Tibial artery (tissue), 4 donors: ENCODE measurements at regions not wholly inside any gene's neighbourhood (a gene's known extent, or its start where the extent isn't known, plus 50 kb on each side); places are given as distances from the start of the nearest gene placed in this dataset.
"Not testable (repeated sequence)": the region's sequence is repeated elsewhere in the genome, so short reads cannot be mapped to it uniquely, and the experiment has no call there.

Experiments used
- DNase-seq, 2 donors: peaks; one replicate each; pipeline ENCODE4 v3.0.0-alpha.2; 2019
- H3K27ac ChIP-seq, 2 donors: fragments of 200-600 bp; sonication (generic) in 1 of 2; 1 replicate in 1 of 2; 2 replicates in 1 of 2; pipeline ENCODE4 v1.5.1; 2018 to 2019; ENCODE audit warnings: mild to moderate bottlenecking in 1 of 2
- H3K27me3 ChIP-seq, 2 donors: fragments of 200-600 bp; sonication (generic) in 1 of 2; one replicate each; pipeline versions ENCODE4 v1.5.1 to v1.6.0; 2016 to 2019
- H3K36me3 ChIP-seq, 3 donors: fragments of 200-600 bp; sonication (generic) in 2 of 3; one replicate each; pipeline ENCODE4 v1.5.1; 2016 to 2019; ENCODE audit warnings: mild to moderate bottlenecking in 2 of 3
- H3K4me1 ChIP-seq, 4 donors: fragments of 200-600 bp; sonication (generic) in 2 of 4; 1 replicate in 3 of 4; 2 replicates in 1 of 4; pipeline ENCODE4 v1.5.1; 2016 to 2019
- H3K4me3 ChIP-seq, 2 donors: fragments of 200-600 bp; sonication (generic) in 1 of 2; 1 replicate in 1 of 2; 2 replicates in 1 of 2; pipeline ENCODE4 v1.5.1; 2018 to 2019; ENCODE audit warnings: mild to moderate bottlenecking in 2 of 2
- H3K9me3 ChIP-seq, 3 donors: fragments of 200-600 bp; sonication (generic) in 1 of 3; one replicate each; pipeline ENCODE4 v1.5.1; 2016 to 2019
- intact Hi-C: fragments of 100-400 bp; cut with DNase I; formaldehyde crosslinking; loops from one replicate; pipeline ENCODE4 v1.15.0; 2023; ENCODE audit warnings: low total_unique reads
- TF ChIP-seq, protein P1 (sequence below), 2 experiments: fragments of 200-600 bp in 1 of 2; fragments of 450-650 bp in 1 of 2; IDR thresholded peaks; one replicate each; pipeline ENCODE4 v1.5.1; 2017 to 2019; ENCODE audit warnings: antibody characterized with exemption in 2 of 2, mild to moderate bottlenecking in 1 of 2, moderate library complexity in 1 of 2

DNA sequence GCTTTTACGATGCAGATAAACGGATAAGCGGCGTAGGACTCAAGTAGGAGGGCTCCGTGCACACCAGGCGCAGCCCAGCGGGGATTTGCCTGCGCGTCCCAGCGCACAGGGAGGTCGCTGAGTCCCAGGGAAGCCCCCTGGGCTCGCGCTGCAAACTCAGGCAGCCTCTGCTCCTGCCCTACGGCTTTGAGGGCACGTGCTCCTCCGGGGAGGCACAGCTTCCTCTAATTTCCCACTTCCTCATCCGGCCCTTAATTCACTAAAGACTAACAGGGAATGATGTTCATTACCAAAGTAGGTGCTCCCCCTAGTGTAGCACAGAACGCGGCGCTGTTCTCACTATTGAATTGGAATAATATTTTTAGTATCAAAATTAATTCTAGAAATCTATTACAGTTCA lies 825.4 kb downstream of the KCNJ18 start:
- DNase-seq, result no peak
- Histone ChIP-seq H3K4me3 (no peak overlapping the region), H3K4me1 (no peaks in the 10 kb centered on the region), H3K27me3 (no peaks in the 10 kb centered on the region), H3K36me3 (no peaks in the 10 kb centered on the region), H3K9me3 (peaks cover 0 to 3% (median 0%) of the 10 kb centered on the region in 3 donors), H3K27ac (no peak overlapping the region)
- intact Hi-C loops, result no loop called here
- TF ChIP-seq, protein P1, sequence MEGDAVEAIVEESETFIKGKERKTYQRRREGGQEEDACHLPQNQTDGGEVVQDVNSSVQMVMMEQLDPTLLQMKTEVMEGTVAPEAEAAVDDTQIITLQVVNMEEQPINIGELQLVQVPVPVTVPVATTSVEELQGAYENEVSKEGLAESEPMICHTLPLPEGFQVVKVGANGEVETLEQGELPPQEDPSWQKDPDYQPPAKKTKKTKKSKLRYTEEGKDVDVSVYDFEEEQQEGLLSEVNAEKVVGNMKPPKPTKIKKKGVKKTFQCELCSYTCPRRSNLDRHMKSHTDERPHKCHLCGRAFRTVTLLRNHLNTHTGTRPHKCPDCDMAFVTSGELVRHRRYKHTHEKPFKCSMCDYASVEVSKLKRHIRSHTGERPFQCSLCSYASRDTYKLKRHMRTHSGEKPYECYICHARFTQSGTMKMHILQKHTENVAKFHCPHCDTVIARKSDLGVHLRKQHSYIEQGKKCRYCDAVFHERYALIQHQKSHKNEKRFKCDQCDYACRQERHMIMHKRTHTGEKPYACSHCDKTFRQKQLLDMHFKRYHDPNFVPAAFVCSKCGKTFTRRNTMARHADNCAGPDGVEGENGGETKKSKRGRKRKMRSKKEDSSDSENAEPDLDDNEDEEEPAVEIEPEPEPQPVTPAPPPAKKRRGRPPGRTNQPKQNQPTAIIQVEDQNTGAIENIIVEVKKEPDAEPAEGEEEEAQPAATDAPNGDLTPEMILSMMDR (IDR thresholded peaks at IDR 0.05), result no peak

DNA sequence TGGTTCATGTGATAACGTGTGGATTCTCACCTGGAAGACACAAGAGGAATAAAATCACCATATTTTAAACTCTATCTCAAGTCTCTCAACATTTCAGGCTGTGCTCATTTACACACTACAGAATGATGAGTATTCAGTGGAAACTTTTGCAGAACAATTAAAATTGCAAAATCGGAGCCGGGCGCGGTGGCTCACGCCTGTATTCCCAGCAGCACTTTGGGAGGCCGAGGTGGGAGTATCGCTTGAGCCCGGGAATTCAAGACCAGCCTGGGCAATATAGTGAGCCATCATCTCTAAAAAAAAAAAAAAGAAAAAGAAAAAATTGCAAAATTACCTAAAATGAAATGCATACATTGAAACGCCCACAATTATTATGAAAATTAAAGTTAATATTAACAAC lies 825.9 kb downstream of the KCNJ18 start:
- TF ChIP-seq, protein P1 (IDR thresholded peaks at IDR 0.05), result no peak
- H3K27me3 ChIP-seq, result no peaks in the 10 kb centered on the region
- intact Hi-C loops, result no loop called here
- no peak overlapping the region for H3K27ac ChIP-seq
- peaks cover 0 to 3% (median 0%) of the 10 kb centered on the region in 3 donors for H3K9me3 ChIP-seq
- H3K4me1 ChIP-seq, result no peaks in the 10 kb centered on the region
- H3K4me3 ChIP-seq, result no peak overlapping the region
- no peaks in the 10 kb centered on the region for H3K36me3 ChIP-seq
- no peak for DNase-seq

DNA sequence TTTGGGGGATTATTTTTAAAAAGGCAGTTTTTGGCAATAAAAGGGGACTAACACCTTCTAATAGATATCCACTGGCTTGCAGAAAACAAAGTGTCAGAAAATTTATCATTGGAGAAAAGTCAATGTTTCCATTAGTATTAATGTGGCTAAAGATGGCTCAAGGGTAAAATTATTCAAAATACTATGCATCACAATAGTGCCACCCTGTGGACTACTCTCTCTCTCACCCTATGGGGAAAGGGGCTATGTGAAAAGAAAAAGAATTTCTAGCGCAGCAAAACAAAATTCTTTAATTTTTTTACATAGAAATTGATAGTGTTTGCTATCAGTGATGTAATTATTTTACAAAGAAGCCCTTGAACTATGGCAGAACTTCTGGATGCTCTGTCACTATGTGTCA lies 856.5 kb downstream of the KCNJ18 start:
- H3K9me3 ChIP-seq, H3K27ac ChIP-seq, H3K36me3 ChIP-seq, intact Hi-C loops, DNase-seq, H3K4me3 ChIP-seq, H3K27me3 ChIP-seq, H3K4me1 ChIP-seq: not testable (repeated sequence)

DNA sequence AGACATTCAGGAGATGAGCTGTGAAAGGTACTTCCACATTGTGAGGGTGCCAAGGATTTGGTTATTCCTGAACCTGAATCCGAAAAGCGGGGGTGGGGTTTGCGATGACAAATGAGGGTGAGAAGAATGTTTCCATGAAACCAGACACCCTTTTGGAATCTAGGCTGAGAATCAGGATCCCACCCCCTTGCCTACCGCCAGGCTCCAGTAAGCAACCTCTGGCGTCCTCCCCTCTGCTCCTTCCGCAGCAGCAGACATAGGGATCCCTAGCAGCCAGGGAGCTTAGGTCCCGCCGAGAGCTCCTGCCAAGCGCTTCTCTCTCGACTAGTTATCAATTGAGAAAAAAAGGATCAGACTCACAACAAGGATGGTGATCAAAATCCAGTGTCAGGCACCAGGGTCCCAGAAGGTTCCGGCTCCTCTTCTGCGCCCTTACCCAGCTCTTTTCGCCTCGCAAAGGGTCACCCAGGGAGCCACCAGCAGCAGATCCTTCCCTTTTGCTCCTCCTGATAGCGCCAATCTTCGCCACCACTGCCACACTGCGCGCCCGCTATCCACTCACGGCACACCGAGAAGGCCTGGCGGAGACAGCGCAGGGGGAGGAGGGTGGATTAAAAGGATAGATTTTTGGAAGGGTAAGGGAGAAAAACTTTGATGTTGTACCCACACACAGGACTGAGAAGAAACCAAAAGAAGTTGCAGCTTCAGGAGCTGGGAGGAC lies 859.5 kb downstream of the KCNJ18 start:
- H3K4me1 ChIP-seq, intact Hi-C loops, DNase-seq, H3K4me3 ChIP-seq, H3K9me3 ChIP-seq, H3K36me3 ChIP-seq, H3K27ac ChIP-seq, H3K27me3 ChIP-seq: not testable (repeated sequence)

DNA sequence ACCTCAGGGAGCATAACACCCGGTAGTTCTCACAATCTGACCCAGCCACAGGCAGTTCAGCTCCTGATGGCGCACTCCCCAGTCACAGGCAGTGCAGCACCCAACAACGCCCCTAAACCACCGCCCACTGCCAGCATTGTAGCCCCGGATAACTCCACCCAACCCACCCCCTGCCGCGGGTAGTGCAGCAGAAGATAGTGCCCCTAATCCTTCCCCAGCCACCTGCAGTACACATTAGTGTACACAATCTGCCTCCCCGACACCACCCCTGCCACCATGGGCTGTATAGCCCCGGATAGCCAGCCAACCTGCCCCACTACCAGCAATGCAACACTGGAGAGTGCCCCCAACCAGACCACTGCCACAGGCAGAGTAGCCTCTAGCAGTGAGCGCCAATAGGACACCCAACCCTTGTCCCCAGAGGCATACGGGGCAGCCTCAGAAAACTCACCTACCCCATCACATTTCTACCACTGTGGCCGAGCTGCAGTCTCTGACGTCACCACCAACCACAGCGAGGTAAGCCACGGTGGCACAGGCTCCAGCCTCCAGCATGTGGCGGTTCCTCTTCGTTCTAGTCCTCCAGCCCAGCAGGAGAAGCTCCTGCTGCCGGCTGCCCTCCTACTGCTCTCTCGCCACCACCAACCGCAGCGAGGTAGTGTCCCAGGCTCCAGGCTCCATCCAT lies 877.3 kb downstream of the KCNJ18 start:
- no peak for DNase-seq

DNA sequence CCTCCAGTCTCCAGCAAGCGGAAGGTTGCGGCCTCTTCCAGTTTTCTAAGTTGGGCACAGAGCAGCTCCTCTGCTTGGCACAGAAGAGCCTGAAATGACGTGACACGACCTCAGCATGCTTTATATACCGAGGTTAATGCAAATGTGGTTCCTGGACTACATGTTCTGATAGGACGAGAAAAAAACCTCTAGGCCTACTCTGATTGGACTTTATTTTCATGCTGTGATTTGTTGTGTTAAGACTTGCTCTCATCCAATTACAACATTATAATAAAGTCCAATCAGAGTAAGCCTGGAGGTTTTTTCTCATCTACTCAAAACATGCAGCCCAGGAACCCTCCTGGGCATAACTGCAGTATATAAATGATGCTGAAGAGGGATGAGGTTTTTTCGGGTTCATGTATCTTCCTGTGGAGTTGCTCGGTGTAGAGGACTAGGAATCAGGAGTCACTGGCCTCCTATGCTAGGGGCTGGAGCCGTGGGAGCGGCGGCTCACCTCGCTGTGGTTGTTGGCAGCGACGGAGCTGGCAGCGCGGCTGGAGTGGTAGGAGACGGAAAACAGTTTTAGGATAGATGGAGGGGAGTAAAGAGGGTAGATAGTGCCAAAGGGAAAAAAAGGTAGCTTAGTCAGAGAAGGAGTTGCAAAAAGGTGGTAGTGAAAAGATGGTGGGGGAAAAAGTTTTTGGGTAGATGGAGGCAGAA lies 878.0 kb downstream of the KCNJ18 start:
- no peaks in the 10 kb centered on the region for H3K4me1 ChIP-seq
- DNase-seq, result no peak
- intact Hi-C loops, result no loop called here
- no peaks in the 10 kb centered on the region for H3K36me3 ChIP-seq
- H3K4me3 ChIP-seq, result no peak overlapping the region
- no peaks in the 10 kb centered on the region for H3K27me3 ChIP-seq
- H3K9me3 ChIP-seq, result no peaks in the 10 kb centered on the region
- H3K27ac ChIP-seq, result no peak overlapping the region
- TF ChIP-seq, protein P1 (IDR thresholded peaks at IDR 0.05), result no peak

More for the DNA sequence above, 877.3 kb downstream of the KCNJ18 start:
- no peaks in the 10 kb centered on the region for H3K4me1 ChIP-seq
- H3K4me3 ChIP-seq, result no peak overlapping the region
- H3K27me3 ChIP-seq, result no peaks in the 10 kb centered on the region
- no peaks in the 10 kb centered on the region for H3K36me3 ChIP-seq
- TF ChIP-seq, protein P1 (IDR thresholded peaks at IDR 0.05), result no peak
- intact Hi-C loops, result no loop called here
- no peak overlapping the region for H3K27ac ChIP-seq
- H3K9me3 ChIP-seq, result no peaks in the 10 kb centered on the region
